ENCODE measurements at regions not wholly inside any gene's neighbourhood (a gene's known extent, or its start where the extent isn't known, plus 50 kb on each side); places are given as distances from the start of the nearest gene placed in this dataset.

DNA sequence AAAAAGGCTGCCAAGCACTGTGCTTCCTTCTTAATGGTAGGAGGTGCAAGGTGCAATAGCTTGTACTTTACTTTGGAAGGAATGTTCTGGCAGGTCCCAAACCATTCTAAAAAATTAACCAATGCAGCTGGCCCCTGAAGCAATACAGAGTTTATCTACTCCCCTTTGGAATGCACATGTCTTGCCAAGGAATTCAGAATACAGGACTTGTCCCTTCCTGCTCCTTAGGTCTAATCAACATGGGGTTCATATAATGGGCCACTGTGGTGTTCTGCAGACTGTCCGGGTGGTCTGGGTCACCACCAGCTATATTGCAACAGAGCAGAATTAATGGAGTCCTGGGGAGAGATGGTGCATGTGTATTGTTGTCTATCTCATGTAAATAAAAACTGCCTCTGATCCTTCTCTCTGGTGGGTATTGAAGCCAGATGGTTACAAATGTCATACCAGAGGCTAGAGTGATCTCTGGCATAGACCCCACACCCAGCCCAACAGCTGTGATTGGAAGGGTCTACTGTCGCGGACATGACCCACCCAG is 112.8 kb downstream of the RIPK4 start:
- Histone ChIP-seq H3K27me3 (replicated peaks in 1 of 4; ENCODE audit: control insufficient read depth in 3 of 4, extremely low read depth in 1 of 4, insufficient read depth in 3 of 4, low read length in 3 of 4) (no peaks in the 10 kb centered on the region; a peak in 1 of 7 replicates), H3K4me2 (ENCODE audit: insufficient read depth in 1 of 2, low read depth in 2 of 2, low read length in 2 of 2) (no peak overlapping the region), H3K27ac (ENCODE audit: low read depth, low read length) (no peak overlapping the region), H2AK5ac (ENCODE audit: low read depth, low read length) (peak overlapping the region; percentile 53; the same call in 1 of the 2 replicates), H4K8ac (ENCODE audit: extremely low read depth, insufficient read depth, low read length) (no peak overlapping the region), H2BK12ac (ENCODE audit: low read depth, low read length) (no peak overlapping the region), H3K4me3 (ENCODE audit: extremely low read depth in 1 of 4, insufficient read depth in 2 of 4, low read depth in 3 of 4, low read length in 4 of 4) (no peak overlapping the region), H2BK120ac (replicated peaks; ENCODE audit: low read depth, low read length) (no peak overlapping the region), H2BK5ac (ENCODE audit: low read depth, low read length) (no peak overlapping the region), H3K36me3 (ENCODE audit: control insufficient read depth in 2 of 4, insufficient read depth in 4 of 4, low read length in 3 of 4) (no peaks in the 10 kb centered on the region), H4K91ac (replicated peaks; ENCODE audit: insufficient read length, low read length) (no peak overlapping the region), H2AFZ (ENCODE audit: low read length) (no peak overlapping the region), H2BK15ac (ENCODE audit: low read length) (no peak overlapping the region), H3K18ac (ENCODE audit: extremely low read depth, low read length) (no peak overlapping the region), H3K4ac (replicated peaks; ENCODE audit: insufficient read length, low read depth, low read length) (no peak overlapping the region), H3K23ac (ENCODE audit: insufficient read length) (no peak overlapping the region), H3K14ac (ENCODE audit: insufficient read length) (no peak overlapping the region), H3K56ac (replicated peaks; ENCODE audit: insufficient read length, low read depth, low read length) (no peak overlapping the region), H3K79me1 (ENCODE audit: low read depth, low read length) (no peaks in the 10 kb centered on the region), H3K4me1 (replicated peaks in 1 of 4; ENCODE audit: control insufficient read depth in 3 of 4, insufficient read depth in 4 of 4, low read length in 3 of 4) (peaks cover 2 to 10% (median 6%) of the 10 kb centered on the region in 4 experiments), H3K23me2 (ENCODE audit: low read depth, low read length) (no peaks in the 10 kb centered on the region), H3K79me2 (ENCODE audit: control insufficient read depth in 1 of 2, insufficient read depth in 2 of 2, low read length in 2 of 2) (no peaks in the 10 kb centered on the region), H4K5ac (ENCODE audit: insufficient read length, low read depth, low read length) (no peak overlapping the region), H2BK20ac (ENCODE audit: low read length) (no peak overlapping the region), H3K9me3 (ENCODE audit: insufficient read depth in 2 of 2, low read depth in 1 of 2, low read length in 1 of 2) (no peaks in the 10 kb centered on the region), H4K20me1 (replicated peaks in 1 of 2; ENCODE audit: control insufficient read depth in 1 of 2, insufficient read depth in 2 of 2, low read length in 2 of 2) (no peaks in the 10 kb centered on the region), H3K9ac (replicated peaks in 1 of 4; ENCODE audit: extremely low read depth in 1 of 4, low read depth in 3 of 4, low read length in 3 of 4) (no peak overlapping the region)
- FAIRE-seq (no peak), DNase-seq (ENCODE audit: low read depth in 1 of 2, low spot score in 2 of 2) (no peak)
- ChIA-PET POLR2A (ENCODE audit: partially characterized antibody) (no interaction called here), CTCF (ENCODE audit: partially characterized antibody) (interaction anchor here (0.6 to 2.4 kb wide), 3 partner anchors 10 to 41 kb away, joined by 3 to 8 read pairs (median 3); no protein-coding TSS in a partner anchor)
- TF ChIP-seq PHF8 (conservative IDR thresholded peaks at IDR 0.05; ENCODE audit: low read depth, low read length) (no peak), CTBP2 (IDR thresholded peaks at IDR 0.05; ENCODE audit: borderline replicate concordance, insufficient read depth, insufficient read length, low read length) (no peak), TEAD4 (IDR thresholded peaks at IDR 0.05; ENCODE audit: low read depth, low read length) (no peak)
- TF ChIP-seq, protein P1, sequence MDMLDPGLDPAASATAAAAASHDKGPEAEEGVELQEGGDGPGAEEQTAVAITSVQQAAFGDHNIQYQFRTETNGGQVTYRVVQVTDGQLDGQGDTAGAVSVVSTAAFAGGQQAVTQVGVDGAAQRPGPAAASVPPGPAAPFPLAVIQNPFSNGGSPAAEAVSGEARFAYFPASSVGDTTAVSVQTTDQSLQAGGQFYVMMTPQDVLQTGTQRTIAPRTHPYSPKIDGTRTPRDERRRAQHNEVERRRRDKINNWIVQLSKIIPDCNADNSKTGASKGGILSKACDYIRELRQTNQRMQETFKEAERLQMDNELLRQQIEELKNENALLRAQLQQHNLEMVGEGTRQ (IDR thresholded peaks at IDR 0.05; ENCODE audit: low read length), result no peak
- WGBS, 2 experiments (ENCODE audit: extremely low coverage in 1 of 2, insufficient coverage in 1 of 2, insufficient read length in 1 of 2, insufficient replicate concordance in 2 of 2, low coverage in 1 of 2, low lambda C conversion rate in 2 of 2, missing lambda C conversion rate in 1 of 2), result 99% methylated on average over 3 of the region's 3 CpGs; no CpG with 5 or more reads in 1 of the 2 experiments

Data from H1 (cell line).